HFFc6 (cell line): ENCODE measurements at regions not wholly inside any gene's neighbourhood (a gene's known extent, or its start where the extent isn't known, plus 50 kb on each side); places are given as distances from the start of the nearest gene placed in this dataset.

Experiments
- DNase-seq: peaks from one replicate; pipeline ENCODE4 v3.0.0-alpha.2; 2018
- H3K27ac Mint-ChIP-seq: 2 replicates; pipeline ENCODE4 v1.8.0; 2020; ENCODE audit warnings: mild to moderate bottlenecking, mixed read lengths
- H3K27me3 Mint-ChIP-seq: 2 replicates; pipeline ENCODE4 v1.8.0; 2021; ENCODE audit warnings: mild to moderate bottlenecking, moderate library complexity, mixed read lengths; ENCODE audit not compliant: insufficient read depth
- H3K36me3 Mint-ChIP-seq: 2 replicates; pipeline ENCODE4 v1.8.0; 2021; ENCODE audit warnings: low read depth, mixed read lengths
- H3K4me1 Mint-ChIP-seq: 2 replicates; pipeline ENCODE4 v1.8.0; 2020; ENCODE audit warnings: low read depth, mixed read lengths
- H3K4me3 Mint-ChIP-seq: 2 replicates; pipeline ENCODE4 v1.8.0; 2020; ENCODE audit warnings: mild to moderate bottlenecking, moderate library complexity, mixed read lengths
- H3K9me3 Mint-ChIP-seq: 2 replicates; pipeline ENCODE4 v1.8.0; 2020; ENCODE audit warnings: mild to moderate bottlenecking, mixed read lengths
- TF ChIP-seq, protein P1 (sequence below): fragments of 200-600 bp; sonication (generic); IDR thresholded peaks from 2 replicates; pipeline ENCODE4 v1.5.0; 2021; ENCODE audit warnings: antibody characterized with exemption, mild to moderate bottlenecking

DNA sequence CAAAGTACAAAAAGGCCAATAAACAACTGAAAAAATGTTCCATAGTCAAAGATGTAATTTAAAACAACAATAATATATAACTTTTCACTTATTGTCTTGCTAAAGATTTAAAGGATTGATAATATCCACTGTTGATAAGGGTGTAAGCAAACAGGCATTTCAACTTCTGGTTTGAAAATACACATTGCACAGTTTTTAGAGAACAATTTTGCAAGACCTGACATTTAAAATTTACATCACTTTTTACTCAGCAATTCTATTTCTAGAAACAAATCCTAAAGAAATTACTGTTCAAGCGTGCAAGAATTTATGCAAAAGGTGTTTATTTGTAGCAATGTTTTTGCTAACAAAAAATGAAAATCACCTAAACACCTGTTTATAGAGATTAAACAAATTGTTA, 120.4 kb downstream of the TDRD15 start:
- Mint-ChIP-seq H3K27me3 (peaks cover 2% of the 10 kb centered on the region; the same call in 1 of the 2 replicates), H3K36me3 (no peaks in the 10 kb centered on the region; the same call in 1 of the 2 replicates), H3K27ac (no peak overlapping the region), H3K9me3 (peaks cover 32% of the 10 kb centered on the region), H3K4me1 (no peaks in the 10 kb centered on the region), H3K4me3 (no peak overlapping the region)
- TF ChIP-seq, protein P1, sequence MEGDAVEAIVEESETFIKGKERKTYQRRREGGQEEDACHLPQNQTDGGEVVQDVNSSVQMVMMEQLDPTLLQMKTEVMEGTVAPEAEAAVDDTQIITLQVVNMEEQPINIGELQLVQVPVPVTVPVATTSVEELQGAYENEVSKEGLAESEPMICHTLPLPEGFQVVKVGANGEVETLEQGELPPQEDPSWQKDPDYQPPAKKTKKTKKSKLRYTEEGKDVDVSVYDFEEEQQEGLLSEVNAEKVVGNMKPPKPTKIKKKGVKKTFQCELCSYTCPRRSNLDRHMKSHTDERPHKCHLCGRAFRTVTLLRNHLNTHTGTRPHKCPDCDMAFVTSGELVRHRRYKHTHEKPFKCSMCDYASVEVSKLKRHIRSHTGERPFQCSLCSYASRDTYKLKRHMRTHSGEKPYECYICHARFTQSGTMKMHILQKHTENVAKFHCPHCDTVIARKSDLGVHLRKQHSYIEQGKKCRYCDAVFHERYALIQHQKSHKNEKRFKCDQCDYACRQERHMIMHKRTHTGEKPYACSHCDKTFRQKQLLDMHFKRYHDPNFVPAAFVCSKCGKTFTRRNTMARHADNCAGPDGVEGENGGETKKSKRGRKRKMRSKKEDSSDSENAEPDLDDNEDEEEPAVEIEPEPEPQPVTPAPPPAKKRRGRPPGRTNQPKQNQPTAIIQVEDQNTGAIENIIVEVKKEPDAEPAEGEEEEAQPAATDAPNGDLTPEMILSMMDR: no peak
- DNase-seq: no peak

DNA sequence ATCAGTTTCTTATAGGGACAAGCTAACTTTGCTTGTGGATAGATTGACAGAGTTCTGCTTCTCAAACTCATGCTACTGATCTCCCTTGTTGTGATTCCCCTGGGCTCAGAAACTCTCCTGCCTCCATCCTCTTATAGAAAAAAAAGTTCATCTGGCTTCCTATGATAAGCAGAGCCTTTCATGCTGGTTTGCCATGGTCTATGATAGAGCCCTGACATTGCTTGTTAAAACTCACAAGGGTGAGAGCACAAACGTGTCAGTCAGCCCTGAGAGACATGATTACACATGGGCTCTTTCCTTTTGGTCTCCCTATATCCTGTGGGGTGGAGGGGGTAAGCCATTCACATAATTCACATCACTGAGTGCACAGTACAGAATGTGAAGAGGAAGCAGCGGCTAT, 121.8 kb downstream of the TDRD15 start:
- Mint-ChIP-seq H3K27me3 (peaks cover 2% of the 10 kb centered on the region; the same call in 1 of the 2 replicates), H3K4me3 (no peak overlapping the region), H3K9me3 (peaks cover 29% of the 10 kb centered on the region), H3K27ac (no peak overlapping the region), H3K36me3 (no peaks in the 10 kb centered on the region; the same call in 1 of the 2 replicates), H3K4me1 (no peaks in the 10 kb centered on the region)
- TF ChIP-seq, protein P1: no peak
- no peak for DNase-seq

DNA sequence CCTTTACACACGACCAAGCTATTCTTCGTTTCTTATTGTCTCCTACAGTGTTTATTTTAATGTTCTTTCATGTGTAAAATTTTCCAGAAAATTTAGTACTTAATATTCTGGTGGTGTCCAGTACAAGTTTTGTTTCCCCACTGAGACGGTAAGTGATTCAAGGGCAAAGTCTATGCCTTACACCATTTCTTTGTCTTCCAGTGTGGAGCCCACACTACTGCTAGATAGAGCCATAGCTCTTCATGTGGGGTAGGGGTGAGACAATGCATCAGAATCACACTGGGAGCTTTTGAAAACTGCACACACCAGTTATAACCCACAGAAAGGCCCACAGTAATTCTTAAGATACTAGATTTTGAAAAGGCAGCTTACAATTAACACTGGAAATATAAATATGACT, 125.6 kb downstream of the TDRD15 start:
- H3K27ac Mint-ChIP-seq: no peak overlapping the region

DNA sequence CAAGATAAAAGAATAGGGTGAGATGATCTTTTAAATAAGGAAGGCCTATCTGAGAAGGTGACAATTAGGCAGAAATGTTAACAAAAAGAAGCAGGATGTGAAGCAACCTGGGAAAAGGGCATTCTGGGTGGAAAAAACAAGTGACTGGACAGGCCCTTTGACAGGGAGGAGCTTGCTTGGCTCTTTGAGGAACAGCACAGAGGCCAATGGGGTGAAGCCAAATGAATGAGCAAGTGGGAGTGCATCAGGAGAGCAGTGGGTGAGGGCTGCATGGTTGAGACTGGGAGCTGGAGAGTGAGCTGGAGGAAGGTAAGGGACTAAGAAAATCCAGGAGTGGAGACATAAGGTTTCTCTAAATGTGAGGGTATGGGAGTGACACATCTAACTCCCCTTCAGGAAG, 126.9 kb downstream of the TDRD15 start:
- peaks cover 2% of the 10 kb centered on the region; the same call in 1 of the 2 replicates for H3K27me3 Mint-ChIP-seq
- no peak for DNase-seq
- H3K4me3 Mint-ChIP-seq: no peak overlapping the region
- no peaks in the 10 kb centered on the region; the same call in 1 of the 2 replicates for H3K36me3 Mint-ChIP-seq
- TF ChIP-seq, protein P1: no peak
- no peaks in the 10 kb centered on the region for H3K4me1 Mint-ChIP-seq
- no peak overlapping the region; the same call in 1 of the 2 replicates for H3K27ac Mint-ChIP-seq
- peaks cover 27% of the 10 kb centered on the region for H3K9me3 Mint-ChIP-seq

More for the DNA sequence above, 125.6 kb downstream of the TDRD15 start:
- Mint-ChIP-seq H3K4me3 (no peak overlapping the region), H3K4me1 (no peaks in the 10 kb centered on the region), H3K27me3 (peaks cover 2% of the 10 kb centered on the region; the same call in 1 of the 2 replicates), H3K9me3 (peaks cover 31% of the 10 kb centered on the region), H3K36me3 (no peaks in the 10 kb centered on the region; the same call in 1 of the 2 replicates)
- no peak for DNase-seq
- TF ChIP-seq, protein P1: no peak

DNA sequence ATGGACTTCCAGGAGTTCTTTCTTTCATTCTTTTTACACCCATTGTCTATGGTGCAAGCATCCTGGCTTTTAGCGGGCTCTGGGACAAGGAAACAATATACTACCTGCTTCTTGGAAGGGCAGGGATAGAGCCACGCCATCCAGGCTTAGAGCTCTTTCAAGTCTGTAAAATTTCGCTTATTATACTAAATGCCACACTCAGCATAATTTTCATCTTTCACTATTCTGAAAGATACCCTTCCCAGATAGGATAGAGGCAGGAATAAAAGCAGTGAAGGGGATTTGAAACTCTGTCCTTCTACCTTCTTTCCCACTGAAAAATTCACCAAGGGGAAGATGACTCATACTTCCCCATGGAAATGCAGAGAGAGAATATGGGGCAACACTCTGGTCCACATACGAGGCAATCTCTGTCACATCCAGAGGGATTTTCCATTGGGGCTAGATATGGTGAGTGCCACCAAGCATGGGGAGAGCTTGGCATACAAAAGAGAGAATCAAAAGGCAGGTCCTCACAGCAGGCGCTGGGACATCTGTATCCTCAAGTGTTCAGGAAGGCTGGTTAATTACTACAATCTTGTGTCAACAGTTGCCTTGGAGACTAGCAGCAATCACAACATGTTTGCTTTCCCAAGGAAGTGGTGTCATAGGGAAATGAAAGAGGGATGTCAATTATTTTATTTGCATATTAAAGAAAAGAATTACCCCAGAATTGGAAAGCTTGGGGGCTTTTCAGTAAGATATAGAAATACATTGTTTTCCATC, 127.6 kb downstream of the TDRD15 start:
- peaks cover 2% of the 10 kb centered on the region; the same call in 1 of the 2 replicates for H3K27me3 Mint-ChIP-seq
- peaks cover 29% of the 10 kb centered on the region for H3K9me3 Mint-ChIP-seq
- H3K4me3 Mint-ChIP-seq: no peak overlapping the region
- TF ChIP-seq, protein P1: no peak
- H3K36me3 Mint-ChIP-seq: no peaks in the 10 kb centered on the region
- no peak for DNase-seq
- no peak overlapping the region for H3K27ac Mint-ChIP-seq
- H3K4me1 Mint-ChIP-seq: no peaks in the 10 kb centered on the region
